PFSK-1 (cell line): ENCODE measurements at regions not wholly inside any gene's neighbourhood (a gene's known extent, or its start where the extent isn't known, plus 50 kb on each side); places are given as distances from the start of the nearest gene placed in this dataset.

Experiments used
- FOXP2 ChIP-seq: optimal IDR thresholded peaks from 2 replicates; pipeline ENCODE3; 2011; ENCODE audit warnings: borderline replicate concordance, control low read depth, inconsistent platforms; ENCODE audit not compliant: insufficient read depth; ENCODE audit errors: extremely low read length, extremely low read depth
- POLR2AphosphoS5 ChIP-seq: IDR thresholded peaks from 2 replicates; pipeline ENCODE4 v1.6.1; 2012; ENCODE audit warnings: low read depth, mild to moderate bottlenecking, control low read depth, low read length, moderate library complexity
- SIN3A ChIP-seq: IDR thresholded peaks from 2 replicates; pipeline ENCODE4 v1.6.1; 2012; ENCODE audit warnings: mild to moderate bottlenecking, low read length, moderate library complexity, borderline replicate concordance; ENCODE audit not compliant: insufficient read depth
- TAF1 ChIP-seq: IDR thresholded peaks from 2 replicates; pipeline ENCODE4 v1.6.1; 2012; ENCODE audit warnings: low read length, control low read depth, borderline replicate concordance; ENCODE audit not compliant: insufficient read depth
- TF ChIP-seq, protein P1 (sequence below), 2 experiments: IDR thresholded peaks; 2 replicates each; pipeline versions ENCODE4 v1.6.1 to v1.8.0; 2011 to 2012; ENCODE audit warnings: low read depth in 2 of 2, low read length in 2 of 2, control low read depth in 1 of 2, inconsistent platforms in 1 of 2, mild to moderate bottlenecking in 1 of 2, moderate library complexity in 1 of 2; ENCODE audit not compliant: insufficient read depth in 1 of 2

DNA sequence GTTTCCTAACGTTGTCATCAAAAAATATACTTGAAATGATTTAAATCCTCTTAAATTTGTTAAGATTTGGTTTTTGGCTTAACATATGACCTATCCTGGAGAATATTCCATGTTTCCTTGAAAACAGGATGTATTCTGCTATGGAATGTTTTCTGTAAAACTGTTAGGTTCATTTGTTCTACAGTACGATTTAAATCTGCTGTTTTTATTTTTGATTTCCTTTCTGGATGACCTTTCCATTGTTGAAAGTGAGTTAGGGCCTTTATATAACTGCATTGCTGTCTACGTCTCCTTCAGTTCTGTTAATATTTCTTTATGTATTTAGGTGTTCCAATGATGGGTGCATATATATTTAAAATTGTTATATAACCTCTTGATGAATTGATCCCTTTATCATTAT lies 465.3 kb upstream of the ALCAM start:
- TF ChIP-seq SIN3A (no peak), TAF1 (no peak), FOXP2 (no peak), POLR2AphosphoS5 (no peak)
- TF ChIP-seq, protein P1, sequence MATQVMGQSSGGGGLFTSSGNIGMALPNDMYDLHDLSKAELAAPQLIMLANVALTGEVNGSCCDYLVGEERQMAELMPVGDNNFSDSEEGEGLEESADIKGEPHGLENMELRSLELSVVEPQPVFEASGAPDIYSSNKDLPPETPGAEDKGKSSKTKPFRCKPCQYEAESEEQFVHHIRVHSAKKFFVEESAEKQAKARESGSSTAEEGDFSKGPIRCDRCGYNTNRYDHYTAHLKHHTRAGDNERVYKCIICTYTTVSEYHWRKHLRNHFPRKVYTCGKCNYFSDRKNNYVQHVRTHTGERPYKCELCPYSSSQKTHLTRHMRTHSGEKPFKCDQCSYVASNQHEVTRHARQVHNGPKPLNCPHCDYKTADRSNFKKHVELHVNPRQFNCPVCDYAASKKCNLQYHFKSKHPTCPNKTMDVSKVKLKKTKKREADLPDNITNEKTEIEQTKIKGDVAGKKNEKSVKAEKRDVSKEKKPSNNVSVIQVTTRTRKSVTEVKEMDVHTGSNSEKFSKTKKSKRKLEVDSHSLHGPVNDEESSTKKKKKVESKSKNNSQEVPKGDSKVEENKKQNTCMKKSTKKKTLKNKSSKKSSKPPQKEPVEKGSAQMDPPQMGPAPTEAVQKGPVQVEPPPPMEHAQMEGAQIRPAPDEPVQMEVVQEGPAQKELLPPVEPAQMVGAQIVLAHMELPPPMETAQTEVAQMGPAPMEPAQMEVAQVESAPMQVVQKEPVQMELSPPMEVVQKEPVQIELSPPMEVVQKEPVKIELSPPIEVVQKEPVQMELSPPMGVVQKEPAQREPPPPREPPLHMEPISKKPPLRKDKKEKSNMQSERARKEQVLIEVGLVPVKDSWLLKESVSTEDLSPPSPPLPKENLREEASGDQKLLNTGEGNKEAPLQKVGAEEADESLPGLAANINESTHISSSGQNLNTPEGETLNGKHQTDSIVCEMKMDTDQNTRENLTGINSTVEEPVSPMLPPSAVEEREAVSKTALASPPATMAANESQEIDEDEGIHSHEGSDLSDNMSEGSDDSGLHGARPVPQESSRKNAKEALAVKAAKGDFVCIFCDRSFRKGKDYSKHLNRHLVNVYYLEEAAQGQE (IDR thresholded peaks at IDR 0.05; ENCODE audit: insufficient read depth in 1 of 2, low read depth in 2 of 2, low read length in 2 of 2), result no peak

DNA sequence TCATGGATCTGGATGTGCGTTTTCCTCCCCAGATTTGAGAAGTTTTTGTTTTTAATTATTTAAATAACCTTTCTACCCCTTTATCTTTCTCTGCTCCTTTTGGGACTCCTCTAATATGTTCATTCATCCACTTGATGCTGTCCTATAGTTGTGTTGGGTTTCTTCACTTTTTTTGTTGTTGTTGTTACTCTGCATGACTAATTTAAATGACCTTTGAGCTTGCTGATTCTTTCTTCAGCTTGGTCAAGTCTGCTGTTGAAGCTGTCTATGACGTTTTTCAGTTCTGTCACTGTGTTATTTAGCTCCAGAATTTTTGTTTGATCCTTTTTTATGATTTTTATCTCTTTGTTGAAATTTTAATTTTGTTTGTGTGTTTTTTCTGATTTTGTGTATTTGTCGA lies 463.6 kb upstream of the ALCAM start:
- TF ChIP-seq SIN3A (no peak), POLR2AphosphoS5 (no peak), TAF1 (no peak), FOXP2 (no peak)
- TF ChIP-seq, protein P1 (IDR thresholded peaks at IDR 0.05; ENCODE audit: insufficient read depth in 1 of 2, low read depth in 2 of 2, low read length in 2 of 2), result no peak

DNA sequence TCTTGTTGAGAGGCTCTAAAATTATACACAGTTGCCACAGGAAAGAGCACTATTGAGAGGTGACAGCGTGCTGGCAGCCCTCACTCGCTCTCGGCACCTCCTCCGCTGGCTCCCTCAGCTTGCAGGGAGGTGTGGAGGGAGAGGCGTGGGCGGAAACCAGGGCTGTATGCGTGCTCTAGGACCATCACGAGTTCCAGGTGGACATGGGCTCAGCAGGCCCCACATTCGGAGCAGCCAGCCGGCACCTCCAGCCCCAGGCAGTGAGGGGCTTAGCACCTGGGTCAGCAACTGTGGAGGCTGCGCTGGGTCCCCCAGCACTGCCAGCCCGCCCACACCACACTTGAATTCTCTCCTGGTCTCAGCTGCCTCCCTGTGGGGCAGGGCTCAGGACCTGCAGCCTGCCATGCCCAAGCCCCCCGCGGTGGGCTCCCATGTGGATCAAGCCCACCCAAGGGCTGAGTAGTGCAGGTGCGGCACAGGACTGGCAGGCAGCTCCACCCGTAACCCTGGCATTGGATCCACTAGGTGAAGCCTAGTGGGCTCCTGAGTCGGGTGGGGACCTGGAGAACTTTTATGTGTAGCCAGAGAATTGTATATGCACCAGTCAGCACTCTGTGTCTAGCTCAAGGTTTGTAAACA lies 460.6 kb upstream of the ALCAM start:
- TF ChIP-seq SIN3A (no peak), POLR2AphosphoS5 (no peak), FOXP2 (no peak), TAF1 (no peak)
- TF ChIP-seq, protein P1 (IDR thresholded peaks at IDR 0.05; ENCODE audit: insufficient read depth in 1 of 2, low read depth in 2 of 2, low read length in 2 of 2), result no peak

DNA sequence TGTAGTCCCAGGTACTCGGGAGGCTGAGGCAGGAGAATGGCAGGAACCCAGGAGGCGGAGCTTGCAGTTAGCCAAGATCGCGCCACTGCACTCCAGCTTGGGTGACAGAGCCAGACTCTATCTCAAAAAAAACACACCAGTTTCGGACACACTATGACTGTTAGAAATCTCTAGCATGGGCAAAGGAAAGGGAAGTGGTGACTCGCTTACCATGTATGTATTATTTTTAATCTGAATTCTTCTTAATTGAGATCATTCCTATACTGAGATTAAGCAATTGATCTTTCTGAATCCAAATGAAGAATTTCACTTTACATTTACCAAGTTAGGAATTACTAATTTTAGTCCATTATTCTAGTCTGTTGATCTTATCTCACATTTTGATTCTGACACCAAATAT lies 459.2 kb upstream of the ALCAM start:
- no peak for TF ChIP-seq TAF1
- TF ChIP-seq, protein P1 (IDR thresholded peaks at IDR 0.05; ENCODE audit: insufficient read depth in 1 of 2, low read depth in 2 of 2, low read length in 2 of 2), result no peak

DNA sequence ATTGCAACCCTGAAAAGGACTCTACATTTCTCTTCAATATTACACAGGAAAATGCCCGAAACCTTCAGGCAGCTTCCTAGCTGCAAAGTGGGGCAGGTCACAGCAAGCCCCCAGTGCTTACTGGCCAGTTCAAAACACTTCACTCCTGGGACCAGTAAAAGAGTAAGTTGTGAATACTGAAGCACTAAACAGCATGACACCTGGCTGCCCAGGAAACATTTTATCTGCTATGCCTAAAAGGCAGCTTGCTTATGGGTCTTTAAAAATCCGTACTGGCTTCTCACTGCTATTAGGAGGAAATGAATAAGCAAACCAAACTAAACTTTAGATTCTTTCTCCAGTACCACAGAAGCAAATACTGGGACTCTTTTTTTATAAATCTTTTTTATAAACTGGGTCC lies 457.9 kb upstream of the ALCAM start:
- TF ChIP-seq, protein P1 (IDR thresholded peaks at IDR 0.05; ENCODE audit: insufficient read depth in 1 of 2, low read depth in 2 of 2, low read length in 2 of 2), result no peak
- TF ChIP-seq TAF1, result no peak
- no peak for TF ChIP-seq POLR2AphosphoS5
- no peak for TF ChIP-seq SIN3A
- no peak for TF ChIP-seq FOXP2
